UCSD-AML1 (cell line): ENCODE measurements at regions not wholly inside any gene's neighbourhood (a gene's known extent, or its start where the extent isn't known, plus 50 kb on each side); places are given as distances from the start of the nearest gene placed in this dataset.

Experiments
- DNase-seq: peaks from one replicate; lab custom pipeline; 2025; ENCODE audit not compliant: unreplicated experiment; lab: John Stamatoyannopoulos, UW

GRCh38 chr20:22506827-22507226 is 77.5 kb downstream of the FOXA2 start:
- DNase-seq = no peak

- DNase-seq = no peak
Measured at GRCh38 chr20:22504829-22505377, 79.5 kb downstream of the FOXA2 start.

- no peak for DNase-seq
Measured at GRCh38 chr20:22503577-22503976, 80.8 kb downstream of the FOXA2 start.

GRCh38 chr20:22502731-22503191 is 81.6 kb downstream of the FOXA2 start:
- DNase-seq = no peak

GRCh38 chr20:22501566-22502344 is 82.6 kb downstream of the FOXA2 start:
- DNase-seq = no peak

GRCh38 chr20:22501034-22501433 is 83.3 kb downstream of the FOXA2 start:
- no peak for DNase-seq

GRCh38 chr20:22499515-22500166 is 84.7 kb downstream of the FOXA2 start:
- no peak for DNase-seq

- no peak for DNase-seq
Measured at GRCh38 chr20:22496817-22497216, 87.6 kb downstream of the FOXA2 start.

GRCh38 chr20:22495789-22496188 is 88.6 kb downstream of the FOXA2 start:
- DNase-seq = no peak

GRCh38 chr20:22495172-22495571 is 89.2 kb downstream of the FOXA2 start:
- no peak for DNase-seq

GRCh38 chr20:22492497-22492896 is 91.9 kb downstream of the FOXA2 start:
- DNase-seq = no peak

- no peak for DNase-seq
Measured at GRCh38 chr20:22491194-22491505, 93.2 kb downstream of the FOXA2 start.

- DNase-seq = no peak
Measured at GRCh38 chr20:22490287-22491193, 93.8 kb downstream of the FOXA2 start.

GRCh38 chr20:22489626-22490286 is 94.6 kb downstream of the FOXA2 start:
- DNase-seq = no peak

GRCh38 chr20:22480336-22480735 is 104.0 kb downstream of the FOXA2 start:
- DNase-seq = no peak

GRCh38 chr20:22475662-22476061 is 108.7 kb downstream of the FOXA2 start:
- DNase-seq = no peak

GRCh38 chr20:22474224-22474623 is 110.1 kb downstream of the FOXA2 start:
- DNase-seq = no peak

- DNase-seq = no peak
Measured at GRCh38 chr20:22473293-22473692, 111.1 kb downstream of the FOXA2 start.

GRCh38 chr20:22472447-22473100 is 111.8 kb downstream of the FOXA2 start:
- DNase-seq = no peak

- no peak for DNase-seq
Measured at GRCh38 chr20:22471156-22471836, 113.1 kb downstream of the FOXA2 start.
